Ishikawa (cell line): ENCODE measurements at regions not wholly inside any gene's neighbourhood (a gene's known extent, or its start where the extent isn't known, plus 50 kb on each side); places are given as distances from the start of the nearest gene placed in this dataset.

Source experiments
- CEBPB ChIP-seq: IDR thresholded peaks from 2 replicates; pipeline ENCODE4 v1.6.1; 2012
- CREB1 ChIP-seq: IDR thresholded peaks from 2 replicates; pipeline ENCODE4 v1.6.1; 2012; ENCODE audit warnings: low read depth
- EGR1 ChIP-seq: IDR thresholded peaks from 2 replicates; pipeline ENCODE4 v1.6.1; 2012
- EP300 ChIP-seq: IDR thresholded peaks from 2 replicates; pipeline ENCODE4 v1.6.1; 2012; ENCODE audit warnings: borderline replicate concordance
- FOXM1 ChIP-seq: IDR thresholded peaks from 2 replicates; pipeline ENCODE4 v1.6.1; 2012; ENCODE audit warnings: low read depth, borderline replicate concordance
- NFIC ChIP-seq: IDR thresholded peaks from 2 replicates; pipeline ENCODE4 v1.6.1; 2012
- RAD21 ChIP-seq: IDR thresholded peaks from 2 replicates; pipeline ENCODE4 v1.6.1; 2012; ENCODE audit warnings: low read depth
- TAF1 ChIP-seq: IDR thresholded peaks from 2 replicates; pipeline ENCODE4 v1.6.1; 2012; ENCODE audit warnings: low read depth, mild to moderate bottlenecking
- TCF12 ChIP-seq: IDR thresholded peaks from 2 replicates; pipeline ENCODE4 v1.6.1; 2012; ENCODE audit warnings: low read depth
- TEAD4 ChIP-seq: IDR thresholded peaks from 2 replicates; pipeline ENCODE4 v1.6.1; 2012
- YY1 ChIP-seq: IDR thresholded peaks from 2 replicates; pipeline ENCODE4 v1.6.1; 2012; ENCODE audit warnings: low read depth
- ZBTB7A ChIP-seq: IDR thresholded peaks from 2 replicates; pipeline ENCODE4 v1.6.1; 2012; ENCODE audit warnings: low read depth
- TF ChIP-seq, protein P1 (sequence below): IDR thresholded peaks from 2 replicates; pipeline ENCODE4 v1.6.1; 2012
- TF ChIP-seq, protein P2 (sequence below): IDR thresholded peaks from 2 replicates; pipeline ENCODE4 v1.6.1; 2012
- TF ChIP-seq, protein P3 (sequence below): IDR thresholded peaks from 2 replicates; pipeline ENCODE4 v1.6.1; 2012; ENCODE audit warnings: low read depth, mild to moderate bottlenecking

DNA sequence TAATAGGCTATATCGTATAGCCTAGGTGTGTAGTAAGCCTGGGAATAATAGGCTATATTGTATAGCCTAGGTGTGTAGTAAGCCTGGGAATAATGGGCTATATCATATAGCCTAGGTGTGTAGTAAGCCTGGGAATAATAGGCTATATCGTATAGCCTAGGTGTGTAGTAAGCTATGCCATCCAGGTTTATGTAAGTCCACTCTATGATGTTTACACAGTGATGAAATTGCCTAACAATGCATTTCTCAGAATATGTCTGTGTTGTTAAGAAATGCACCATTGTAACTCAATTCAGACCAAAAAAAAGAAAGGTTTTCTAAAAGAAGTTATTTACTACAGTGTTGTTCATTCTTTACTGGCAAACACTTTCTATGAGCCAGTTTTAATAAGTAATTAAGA, 1387.2 kb downstream of the STIM2 start:
- TF ChIP-seq, protein P1, sequence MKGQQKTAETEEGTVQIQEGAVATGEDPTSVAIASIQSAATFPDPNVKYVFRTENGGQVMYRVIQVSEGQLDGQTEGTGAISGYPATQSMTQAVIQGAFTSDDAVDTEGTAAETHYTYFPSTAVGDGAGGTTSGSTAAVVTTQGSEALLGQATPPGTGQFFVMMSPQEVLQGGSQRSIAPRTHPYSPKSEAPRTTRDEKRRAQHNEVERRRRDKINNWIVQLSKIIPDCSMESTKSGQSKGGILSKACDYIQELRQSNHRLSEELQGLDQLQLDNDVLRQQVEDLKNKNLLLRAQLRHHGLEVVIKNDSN, result no peak
- TF ChIP-seq CEBPB, result no peak
- TF ChIP-seq, protein P2, sequence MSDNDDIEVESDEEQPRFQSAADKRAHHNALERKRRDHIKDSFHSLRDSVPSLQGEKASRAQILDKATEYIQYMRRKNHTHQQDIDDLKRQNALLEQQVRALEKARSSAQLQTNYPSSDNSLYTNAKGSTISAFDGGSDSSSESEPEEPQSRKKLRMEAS, result no peak
- TF ChIP-seq RAD21, result no peak
- TF ChIP-seq CREB1, result no peak
- no peak for TF ChIP-seq EP300
- no peak for TF ChIP-seq TEAD4
- no peak for TF ChIP-seq TCF12
- TF ChIP-seq NFIC, result no peak
- TF ChIP-seq, protein P3, sequence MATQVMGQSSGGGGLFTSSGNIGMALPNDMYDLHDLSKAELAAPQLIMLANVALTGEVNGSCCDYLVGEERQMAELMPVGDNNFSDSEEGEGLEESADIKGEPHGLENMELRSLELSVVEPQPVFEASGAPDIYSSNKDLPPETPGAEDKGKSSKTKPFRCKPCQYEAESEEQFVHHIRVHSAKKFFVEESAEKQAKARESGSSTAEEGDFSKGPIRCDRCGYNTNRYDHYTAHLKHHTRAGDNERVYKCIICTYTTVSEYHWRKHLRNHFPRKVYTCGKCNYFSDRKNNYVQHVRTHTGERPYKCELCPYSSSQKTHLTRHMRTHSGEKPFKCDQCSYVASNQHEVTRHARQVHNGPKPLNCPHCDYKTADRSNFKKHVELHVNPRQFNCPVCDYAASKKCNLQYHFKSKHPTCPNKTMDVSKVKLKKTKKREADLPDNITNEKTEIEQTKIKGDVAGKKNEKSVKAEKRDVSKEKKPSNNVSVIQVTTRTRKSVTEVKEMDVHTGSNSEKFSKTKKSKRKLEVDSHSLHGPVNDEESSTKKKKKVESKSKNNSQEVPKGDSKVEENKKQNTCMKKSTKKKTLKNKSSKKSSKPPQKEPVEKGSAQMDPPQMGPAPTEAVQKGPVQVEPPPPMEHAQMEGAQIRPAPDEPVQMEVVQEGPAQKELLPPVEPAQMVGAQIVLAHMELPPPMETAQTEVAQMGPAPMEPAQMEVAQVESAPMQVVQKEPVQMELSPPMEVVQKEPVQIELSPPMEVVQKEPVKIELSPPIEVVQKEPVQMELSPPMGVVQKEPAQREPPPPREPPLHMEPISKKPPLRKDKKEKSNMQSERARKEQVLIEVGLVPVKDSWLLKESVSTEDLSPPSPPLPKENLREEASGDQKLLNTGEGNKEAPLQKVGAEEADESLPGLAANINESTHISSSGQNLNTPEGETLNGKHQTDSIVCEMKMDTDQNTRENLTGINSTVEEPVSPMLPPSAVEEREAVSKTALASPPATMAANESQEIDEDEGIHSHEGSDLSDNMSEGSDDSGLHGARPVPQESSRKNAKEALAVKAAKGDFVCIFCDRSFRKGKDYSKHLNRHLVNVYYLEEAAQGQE, result no peak

DNA sequence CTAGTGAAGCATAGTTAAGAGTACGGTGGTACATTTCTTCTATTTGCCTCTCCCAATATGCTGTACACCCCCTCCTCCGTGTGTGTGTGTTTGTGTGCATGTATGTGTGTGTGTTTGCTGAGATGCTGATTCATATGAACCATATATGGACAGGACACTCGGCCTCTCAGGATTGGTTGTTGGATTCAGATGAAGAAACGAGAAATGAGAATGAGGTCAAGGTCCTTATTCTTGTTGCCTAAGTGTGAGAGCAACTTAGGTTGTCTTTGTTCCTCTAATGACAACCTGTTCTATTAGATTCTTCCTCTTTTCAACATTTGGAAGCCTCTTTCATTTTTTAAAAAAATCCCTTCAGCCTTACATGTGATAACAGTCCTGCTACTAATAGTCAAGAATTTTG, 1387.6 kb downstream of the STIM2 start:
- TF ChIP-seq CEBPB, result no peak
- no peak for TF ChIP-seq CREB1
- TF ChIP-seq TCF12, result no peak
- no peak for TF ChIP-seq NFIC
- TF ChIP-seq FOXM1, result no peak
- TF ChIP-seq TAF1, result no peak
- no peak for TF ChIP-seq RAD21
- no peak for TF ChIP-seq EP300
- no peak for TF ChIP-seq TEAD4
- no peak for TF ChIP-seq ZBTB7A
- TF ChIP-seq EGR1, result no peak
- TF ChIP-seq, protein P1, result no peak
- TF ChIP-seq, protein P3, result no peak
- TF ChIP-seq, protein P2, result no peak
- no peak for TF ChIP-seq YY1

DNA sequence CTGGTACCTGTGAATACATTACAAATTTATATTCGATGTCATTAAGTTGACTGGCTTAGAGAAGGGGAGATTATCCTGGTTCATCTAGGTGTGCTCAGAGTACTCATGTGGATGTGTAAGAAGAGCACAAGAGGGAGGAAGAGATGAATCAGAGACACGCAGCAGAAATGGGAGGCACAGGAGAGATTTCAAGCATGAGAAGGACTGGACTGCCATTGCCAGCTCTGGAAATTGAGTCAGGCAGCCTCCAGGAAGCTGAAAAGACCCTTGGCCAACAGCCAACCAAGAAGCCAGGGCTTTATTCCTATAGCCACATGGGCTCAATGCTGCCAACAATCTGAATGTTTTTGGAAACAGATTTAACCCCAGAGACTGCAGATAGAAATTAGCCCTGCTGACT, 1390.0 kb downstream of the STIM2 start:
- TF ChIP-seq YY1, result no peak

DNA sequence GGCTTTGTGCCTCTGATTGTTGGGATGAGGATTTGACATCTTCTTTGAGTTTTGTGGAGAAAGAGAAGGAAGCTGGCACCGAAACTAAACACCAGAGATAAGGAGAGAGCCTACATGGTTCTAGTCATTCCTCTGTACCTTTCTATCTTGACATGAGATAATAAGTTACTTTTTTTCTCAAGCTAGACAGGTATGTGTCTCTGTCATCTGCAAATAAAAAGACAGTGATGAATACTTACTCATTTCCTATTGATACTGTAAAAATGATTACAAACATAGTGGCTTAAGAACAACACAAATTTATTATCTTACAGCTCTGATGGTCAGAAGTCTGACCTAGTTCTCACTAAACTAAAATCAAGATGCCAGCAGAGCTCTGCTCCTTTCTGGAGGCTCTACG, 1391.2 kb downstream of the STIM2 start:
- TF ChIP-seq YY1, result no peak
- TF ChIP-seq, protein P1, result no peak
- no peak for TF ChIP-seq ZBTB7A
- TF ChIP-seq EGR1, result no peak
- no peak for TF ChIP-seq RAD21
- TF ChIP-seq TCF12, result no peak
- TF ChIP-seq TEAD4, result no peak
- TF ChIP-seq, protein P3, result no peak
- no peak for TF ChIP-seq NFIC

DNA sequence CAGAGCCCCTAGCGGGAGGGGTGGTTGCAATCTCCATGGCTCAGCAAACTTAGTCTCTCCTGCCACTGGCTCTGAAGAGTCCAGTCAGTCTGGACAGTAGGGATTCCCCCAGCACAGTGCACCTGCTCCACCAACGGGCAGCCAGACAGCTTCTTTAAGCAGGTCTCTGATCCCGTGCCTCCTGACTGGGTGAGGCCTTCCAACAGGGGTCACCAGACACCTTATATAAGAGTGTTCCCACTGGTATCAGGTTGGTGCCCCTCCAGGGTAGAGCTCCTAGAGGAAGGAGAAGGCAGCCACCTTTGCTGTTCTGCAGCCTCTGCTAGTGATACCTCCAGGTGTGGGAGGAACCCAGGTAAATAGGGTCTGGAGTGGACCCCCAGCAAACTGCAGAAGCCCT, 1393.4 kb downstream of the STIM2 start:
- no peak for TF ChIP-seq ZBTB7A
- TF ChIP-seq, protein P2, result no peak
- no peak for TF ChIP-seq EGR1
- no peak for TF ChIP-seq FOXM1
- TF ChIP-seq CEBPB, result no peak
- TF ChIP-seq RAD21, result no peak
